Ovary (tissue), 3 donors: ENCODE measurements at regions not wholly inside any gene's neighbourhood (a gene's known extent, or its start where the extent isn't known, plus 50 kb on each side); places are given as distances from the start of the nearest gene placed in this dataset.

ENCODE experiments used
- CTCF ChIP-seq, 3 donors: fragments of 450-650 bp in 2 of 3; fragments of 200-600 bp in 1 of 3; IDR thresholded peaks; one replicate each; pipeline versions ENCODE4 v1.5.1 to v1.8.0; 2016 to 2022; ENCODE audit warnings: antibody characterized with exemption in 3 of 3, mild to moderate bottlenecking in 1 of 3
- POLR2A ChIP-seq: fragments of 450-650 bp; IDR thresholded peaks from one replicate; pipeline ENCODE4 v1.6.1; 2017; ENCODE audit warnings: antibody characterized with exemption, mild to moderate bottlenecking, moderate library complexity
- donor health status: DM: no; HTN: no; CAD: no.

- no peak for TF ChIP-seq CTCF (IDR thresholded peaks at IDR 0.05)
- TF ChIP-seq POLR2A = no peak
Measured at GRCh38 chr2:33712674-33713073, 113.6 kb upstream of the FAM98A start.
